HG03521 (cell line): ENCODE measurements at regions not wholly inside any gene's neighbourhood (a gene's known extent, or its start where the extent isn't known, plus 50 kb on each side); places are given as distances from the start of the nearest gene placed in this dataset.
"Not testable (repeated sequence)": the region's sequence is repeated elsewhere in the genome, so short reads cannot be mapped to it uniquely, and the experiment has no call there.

Experiments used
- ATAC-seq: cut with Tn5 transposase; IDR thresholded peaks from one replicate; pipeline ENCODE4 v1.9.1; 2021; ENCODE audit warnings: mild to moderate bottlenecking, moderate library complexity; ENCODE audit not compliant: unreplicated experiment

DNA sequence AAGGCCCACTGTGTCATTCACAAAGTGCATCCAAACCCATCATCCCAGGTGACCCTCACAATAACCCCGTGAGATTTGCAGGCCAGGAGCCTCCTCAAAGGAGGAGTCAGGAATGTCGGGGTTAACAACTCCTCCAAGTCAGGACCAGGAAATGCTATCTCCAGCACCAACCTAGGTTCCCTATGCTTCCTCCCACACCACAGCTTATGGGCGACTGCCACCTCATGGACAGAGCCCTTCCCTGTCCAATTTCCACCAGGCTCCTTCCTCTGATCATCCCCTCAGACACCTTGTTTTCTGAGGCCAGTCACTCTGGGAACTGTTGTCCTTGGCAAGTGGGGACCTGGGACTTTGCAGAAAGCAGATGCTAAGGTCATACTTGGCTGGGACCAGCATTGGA, 77.8 kb downstream of the LIMS3 start:
- not testable (repeated sequence) for ATAC-seq

- ATAC-seq = not testable (repeated sequence)
These were observed 82.3 kb downstream of the LIMS3 start for GRCh38 chr2:109980754-109981153.

DNA sequence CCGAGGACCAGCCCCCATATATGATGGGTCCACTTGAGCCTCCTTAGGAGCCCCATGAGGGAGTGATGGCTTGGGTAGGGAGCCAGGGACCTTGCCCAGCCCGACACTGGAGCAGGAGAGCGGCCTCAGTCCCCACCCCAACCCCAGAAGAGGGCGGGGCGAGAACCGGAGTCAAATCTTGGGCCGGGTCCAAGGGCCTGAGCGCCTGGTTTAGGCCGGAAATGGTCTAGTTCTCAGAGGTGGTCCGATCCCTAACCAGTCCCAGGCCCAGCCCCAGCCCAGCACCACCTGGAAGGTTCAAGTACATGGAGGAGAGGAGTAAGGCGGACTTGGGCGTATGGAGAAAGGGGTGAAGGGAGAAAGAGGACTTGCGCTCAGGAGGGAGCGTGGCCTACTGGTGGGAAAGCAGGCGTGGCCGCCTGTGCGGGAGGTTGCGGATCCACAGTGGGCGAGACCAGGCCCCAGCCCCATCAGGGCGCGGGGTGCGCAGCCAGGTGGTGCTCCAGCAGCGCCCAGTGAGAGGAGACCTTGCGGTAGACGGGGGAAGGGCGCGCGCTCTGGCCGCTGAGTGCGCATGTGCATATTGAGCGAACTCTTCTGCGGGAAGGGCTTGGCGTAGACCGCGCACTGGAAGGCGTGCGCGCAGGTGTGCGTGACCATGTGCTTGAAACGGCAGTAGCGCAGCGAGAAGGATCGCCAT, 88.1 kb downstream of the LIMS3 start:
- ATAC-seq = not testable (repeated sequence)

DNA sequence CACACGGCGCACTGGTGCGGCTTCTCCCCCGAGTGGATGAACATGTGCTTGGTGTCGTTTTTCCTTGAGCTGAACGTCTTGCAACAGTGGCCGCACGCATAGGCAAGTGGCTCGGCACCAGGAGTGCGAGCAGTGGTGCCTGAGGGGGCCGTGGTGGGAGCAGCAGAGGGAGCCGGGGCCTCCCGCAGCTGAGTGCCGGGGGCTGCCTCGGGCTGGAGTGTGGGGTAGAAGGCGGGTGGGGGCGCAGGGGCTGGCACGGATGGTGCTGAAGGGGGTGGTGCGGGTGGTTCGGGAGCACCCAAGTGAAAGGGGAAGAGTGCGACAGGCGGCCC, 88.6 kb downstream of the LIMS3 start:
- ATAC-seq = not testable (repeated sequence)

DNA sequence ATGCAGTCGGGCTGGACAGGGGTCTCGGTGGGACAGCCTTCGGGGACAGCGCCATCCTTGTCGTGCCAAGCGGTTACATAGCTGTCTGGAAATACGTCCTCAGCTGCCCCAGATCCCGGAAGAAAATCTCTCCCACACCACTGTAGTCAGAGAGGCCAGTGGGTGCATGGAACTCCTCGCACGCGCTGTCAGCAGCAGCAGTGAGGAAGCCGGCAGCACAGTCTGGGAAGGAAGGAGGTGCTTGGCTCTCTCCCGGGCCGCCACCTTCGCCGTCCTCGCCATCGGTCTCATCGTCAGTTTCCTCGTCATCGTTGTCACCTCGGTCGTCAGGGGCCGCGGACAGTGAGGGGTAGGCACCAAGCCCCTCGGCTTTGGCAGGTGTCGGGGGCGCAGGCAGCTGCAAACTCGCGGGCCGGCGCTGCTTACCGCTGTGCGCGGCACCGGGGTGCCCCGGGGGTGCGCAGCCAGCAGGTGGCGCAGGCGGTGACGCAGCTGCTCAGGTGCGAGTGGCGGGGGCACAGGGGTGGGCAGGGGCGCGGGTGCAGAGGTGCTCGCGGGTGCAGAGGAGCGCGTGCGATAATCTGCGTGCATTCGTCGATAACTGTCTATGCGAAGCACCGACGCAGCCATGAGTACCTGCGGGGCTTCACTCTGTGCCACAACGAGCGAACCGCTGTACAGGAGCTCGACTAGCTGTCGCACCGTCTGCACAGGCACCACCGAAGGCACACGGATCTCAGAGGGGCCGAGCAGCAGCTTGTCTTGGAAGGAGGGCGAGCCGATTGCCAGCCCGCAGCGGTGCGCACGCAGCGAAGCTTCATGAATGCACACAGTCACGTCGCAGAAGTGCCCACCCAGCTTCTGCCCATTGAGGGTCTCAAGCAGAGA, 89.2 kb downstream of the LIMS3 start:
- ATAC-seq = peak; percentile 54

DNA sequence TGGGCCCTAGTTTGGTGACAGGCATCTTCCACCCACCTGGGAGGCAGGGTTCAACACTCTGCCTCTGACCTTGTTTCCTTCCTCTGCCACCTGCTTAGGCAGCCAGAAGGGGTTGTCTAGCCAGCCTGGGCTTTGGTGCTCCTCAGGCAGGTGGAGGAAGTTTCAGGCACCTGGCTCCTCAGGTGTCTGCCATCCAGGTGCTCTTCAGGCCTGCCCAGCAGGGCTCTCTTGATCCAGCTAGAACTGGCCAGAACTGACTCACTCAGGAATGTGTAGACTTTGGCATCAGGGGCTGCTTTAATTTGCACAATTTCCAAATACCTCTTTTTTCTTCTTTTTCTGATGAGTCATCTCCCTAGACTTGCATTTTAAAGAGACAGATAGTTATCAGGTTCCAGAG, 100.9 kb downstream of the LIMS3 start:
- not testable (repeated sequence) for ATAC-seq

DNA sequence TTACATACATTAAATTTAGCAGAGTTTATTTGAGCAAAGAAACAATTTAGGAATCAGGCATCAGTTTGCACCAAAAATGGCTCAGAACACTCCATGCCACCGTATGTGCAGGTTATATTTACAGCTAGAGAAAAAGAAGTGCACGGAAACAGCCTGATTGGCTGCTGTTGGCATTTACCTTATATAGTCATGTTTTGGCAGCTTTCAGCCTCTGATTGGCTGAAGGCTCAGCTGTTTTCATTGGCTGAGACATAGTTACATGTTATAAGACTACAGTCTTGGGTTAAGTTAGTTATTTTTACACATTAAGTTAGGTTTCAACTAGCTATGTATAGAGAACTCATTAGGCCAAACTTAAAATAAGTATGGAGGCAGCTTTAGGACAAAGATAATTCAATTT, 104.0 kb downstream of the LIMS3 start:
- ATAC-seq = not testable (repeated sequence)

GRCh38 chr2:110013388-110013787, 102.2 kb downstream of the MALL start:
- ATAC-seq = not testable (repeated sequence)

- not testable (repeated sequence) for ATAC-seq
These were observed 99.1 kb downstream of the MALL start for GRCh38 chr2:110016381-110017092.

- not testable (repeated sequence) for ATAC-seq
These were observed 95.4 kb downstream of the MALL start for GRCh38 chr2:110020269-110020668.

DNA sequence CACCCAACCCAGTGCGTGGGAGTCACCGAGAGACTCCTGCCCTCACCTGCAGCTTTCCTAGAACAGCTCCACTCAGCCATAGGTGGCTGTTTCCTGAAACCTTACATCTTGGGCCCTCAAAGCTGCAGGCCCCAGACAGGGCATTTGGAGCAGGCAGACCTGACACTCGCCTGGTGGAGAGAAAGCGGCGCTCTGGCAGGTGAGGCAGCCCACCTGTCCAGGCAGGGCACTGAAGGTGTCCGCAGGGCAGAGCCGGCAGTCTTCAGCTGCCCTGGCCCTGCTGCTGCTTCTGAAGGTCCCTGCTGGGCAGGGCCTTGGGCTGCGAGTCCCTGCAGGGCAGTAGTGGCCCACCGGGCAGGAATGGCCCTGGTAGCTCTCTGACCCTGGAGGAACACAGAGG, 93.3 kb downstream of the MALL start:
- not testable (repeated sequence) for ATAC-seq

DNA sequence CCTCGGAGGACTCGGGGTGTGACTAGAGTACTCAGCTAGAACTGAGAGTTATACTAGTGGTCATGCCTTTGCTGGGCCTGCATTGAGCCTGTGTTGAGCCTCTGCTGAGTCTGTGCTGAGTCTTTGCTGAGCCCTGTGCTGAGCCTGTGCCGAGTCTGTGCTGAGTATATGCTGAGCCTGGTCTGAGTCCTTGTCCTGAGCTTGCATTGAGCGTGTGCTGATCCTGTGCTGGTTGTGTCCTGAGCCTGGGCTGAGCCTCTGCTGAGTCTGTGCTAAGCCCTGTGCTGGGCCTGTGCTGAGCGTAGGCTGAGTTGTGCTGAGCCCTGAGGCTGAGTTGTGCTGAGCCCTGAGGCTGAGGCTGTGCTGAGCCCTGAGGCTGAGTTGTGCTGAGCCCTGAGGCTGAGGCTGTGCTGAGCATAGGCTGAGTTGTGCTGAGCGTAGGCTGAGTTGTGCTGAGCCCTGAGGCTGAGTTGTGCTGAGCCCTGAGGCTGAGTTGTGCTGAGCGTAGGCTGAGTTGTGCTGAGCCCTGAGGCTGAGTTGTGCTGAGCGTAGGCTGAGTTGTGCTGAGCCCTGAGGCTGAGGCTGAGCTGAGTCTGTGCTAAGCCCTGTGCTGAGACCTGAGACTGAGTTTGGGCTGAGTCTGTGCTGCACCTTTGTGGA, 89.4 kb downstream of the MALL start:
- ATAC-seq = not testable (repeated sequence)

DNA sequence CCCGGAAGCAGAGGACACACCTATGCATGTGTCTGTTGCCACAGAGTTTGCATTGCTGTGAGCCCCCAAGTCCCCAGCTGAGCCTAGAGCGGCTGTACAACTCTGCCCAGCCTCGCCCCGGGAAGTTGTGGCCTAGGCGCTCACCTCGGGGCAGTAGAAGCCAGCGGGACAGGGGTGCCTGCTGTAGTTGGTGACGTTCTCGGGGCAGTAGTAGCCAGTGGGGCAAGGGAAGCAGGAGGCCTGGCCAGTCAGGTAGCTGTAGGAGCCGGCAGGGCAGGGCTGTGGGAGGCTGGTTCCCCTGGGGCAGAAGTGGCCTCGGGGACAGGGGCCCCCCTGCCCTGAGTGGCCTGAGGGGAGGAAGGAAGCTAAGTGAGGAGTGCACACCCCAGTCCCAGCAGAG, 87.2 kb downstream of the MALL start:
- ATAC-seq = not testable (repeated sequence)

GRCh38 chr2:110030894-110031293, 84.7 kb downstream of the MALL start:
- ATAC-seq = not testable (repeated sequence)

DNA sequence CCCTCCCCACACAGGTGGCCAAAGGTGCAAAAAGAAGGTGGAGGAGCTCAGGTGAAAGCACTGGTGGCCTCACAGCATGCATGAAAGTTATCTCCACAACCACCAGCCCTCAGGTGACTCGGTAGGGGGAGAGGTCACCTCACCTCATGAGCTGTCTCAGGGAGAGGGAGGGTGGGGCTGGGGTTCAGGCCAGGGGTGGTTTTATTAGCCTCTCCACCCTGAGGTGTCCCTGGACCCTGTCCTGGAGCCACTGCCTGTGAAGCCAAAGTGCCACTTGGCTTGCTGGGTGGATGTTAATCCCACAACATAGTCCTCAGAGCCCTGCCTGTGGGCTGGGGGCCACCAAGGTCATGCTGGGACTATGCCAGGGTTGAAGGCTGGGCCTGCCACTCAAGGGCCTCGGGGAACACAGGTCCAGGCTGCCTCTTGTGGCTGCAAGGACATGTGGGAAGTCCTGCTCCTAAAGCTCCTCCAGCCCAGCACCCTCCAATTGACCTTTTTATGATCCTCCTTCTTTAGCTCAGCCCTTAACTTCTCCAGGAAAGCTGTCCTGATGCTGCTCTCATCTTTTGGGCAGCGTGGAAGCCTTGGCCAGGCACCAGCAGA, 83.8 kb downstream of the MALL start:
- not testable (repeated sequence) for ATAC-seq
